Kidney (tissue), 13 donors: ENCODE measurements at regions not wholly inside any gene's neighbourhood (a gene's known extent, or its start where the extent isn't known, plus 50 kb on each side); places are given as distances from the start of the nearest gene placed in this dataset.

Experiments used
- DNase-seq, 5 donors: peaks; one replicate each; pipeline ENCODE4 v3.0.0-alpha.2; 2013 to 2020
- FAIRE-seq: peaks from 2 replicates; lab custom pipeline; 2012; peaks lifted over from hg19 to GRCh38; lab: Jason Lieb, UNC
- H3K27ac ChIP-seq, 2 donors: one replicate each; pipeline ENCODE4 v1.7.0; 2013; ENCODE audit warnings: low read depth in 2 of 2, low read length in 2 of 2, inconsistent platforms in 1 of 2
- H3K27me3 ChIP-seq: one replicate; pipeline ENCODE4 v1.7.1; 2013; ENCODE audit warnings: low read length, inconsistent platforms; ENCODE audit not compliant: control insufficient read depth, insufficient read depth
- H3K36me3 ChIP-seq, 3 donors: one replicate each; pipeline versions ENCODE4 v1.7.0 to v1.7.1; 2013; ENCODE audit warnings: low read length in 3 of 3, control low read depth in 1 of 3, inconsistent platforms in 1 of 3; ENCODE audit not compliant: insufficient read depth in 3 of 3, control insufficient read depth in 2 of 3
- H3K4me1 ChIP-seq, 3 donors: one replicate each; pipeline versions ENCODE4 v1.7.0 to v1.7.1; 2013; ENCODE audit warnings: low read length in 3 of 3, inconsistent platforms in 1 of 3, low read depth in 1 of 3; ENCODE audit not compliant: control insufficient read depth in 2 of 3, insufficient read depth in 2 of 3
- H3K4me3 ChIP-seq, 3 donors: one replicate each; pipeline versions ENCODE4 v1.7.0 to v1.8.1; 2013; ENCODE audit warnings: low read length in 3 of 3, control low read depth in 1 of 3, inconsistent platforms in 1 of 3
- H3K9ac ChIP-seq, 3 donors: one replicate each; pipeline versions ENCODE4 v1.7.0 to v1.7.1; 2013; ENCODE audit warnings: low read length in 3 of 3, control low read depth in 1 of 3, inconsistent platforms in 1 of 3
- H3K9me3 ChIP-seq, 3 donors: one replicate each; pipeline versions ENCODE4 v1.7.0 to v1.7.1; 2013; ENCODE audit warnings: low read length in 3 of 3, control low read depth in 1 of 3, inconsistent platforms in 1 of 3; ENCODE audit not compliant: control insufficient read depth in 2 of 3, insufficient read depth in 1 of 3
- CTCF ChIP-seq: IDR thresholded peaks from 3 replicates; pipeline ENCODE4 v1.5.1; 2012; ENCODE audit warnings: mild to moderate bottlenecking, moderate library complexity, borderline replicate concordance; ENCODE audit not compliant: insufficient read depth; ENCODE audit errors: extremely low read depth
- intact Hi-C: fragments of 100-400 bp; cut with DNase I; formaldehyde crosslinking; loops from one replicate; pipeline ENCODE4 v1.11.1; 2022
- donor health status: control.
- donor health status: control.
- donor health status: control.
- donor health status: control.
- donor health status: control.
- donor health status: DM: yes; HTN: yes; CAD: no.
- donor health status: Normal renal cell carcinoma (clear cell type).

- Histone ChIP-seq H3K9me3 (no peaks in the 10 kb centered on the region), H3K4me1 (no peaks in the 10 kb centered on the region), H3K27me3 (no peaks in the 10 kb centered on the region), H3K9ac (no peak overlapping the region), H3K36me3 (no peaks in the 10 kb centered on the region), H3K4me3 (no peak overlapping the region), H3K27ac (no peak overlapping the region)
- DNase-seq (no peak), FAIRE-seq (no peak)
- intact Hi-C loops, result no loop called here
- TF ChIP-seq CTCF, result no peak
Measured at GRCh38 chr4:106522839-106523238, 154.3 kb upstream of the GIMD1 start.

- Histone ChIP-seq H3K9me3 (no peaks in the 10 kb centered on the region), H3K9ac (no peak overlapping the region)
- no peak for FAIRE-seq
Measured at GRCh38 chr4:106512706-106513105, 144.1 kb upstream of the GIMD1 start.

GRCh38 chr4:106507440-106507839 lies 138.9 kb upstream of the GIMD1 start:
- TF ChIP-seq CTCF, result no peak
- no peaks in the 10 kb centered on the region for H3K36me3 ChIP-seq
- intact Hi-C loops, result no loop called here
- H3K27me3 ChIP-seq, result no peaks in the 10 kb centered on the region
- H3K27ac ChIP-seq, result no peak overlapping the region
- FAIRE-seq (no peak), DNase-seq (no peak)
- no peaks in the 10 kb centered on the region for H3K4me1 ChIP-seq
- no peaks in the 10 kb centered on the region for H3K9me3 ChIP-seq
- H3K4me3 ChIP-seq, result no peak overlapping the region
- H3K9ac ChIP-seq, result no peak overlapping the region

More at GRCh38 chr4:106512706-106513105, 144.1 kb upstream of the GIMD1 start:
- H3K4me1 ChIP-seq, result no peaks in the 10 kb centered on the region
- H3K4me3 ChIP-seq, result no peak overlapping the region
- TF ChIP-seq CTCF, result no peak
- H3K36me3 ChIP-seq, result no peaks in the 10 kb centered on the region
- intact Hi-C loops, result no loop called here
- no peak overlapping the region for H3K27ac ChIP-seq
- no peaks in the 10 kb centered on the region for H3K27me3 ChIP-seq
- no peak for DNase-seq
